OCI-LY7 (cell line): ENCODE measurements at regions not wholly inside any gene's neighbourhood (a gene's known extent, or its start where the extent isn't known, plus 50 kb on each side); places are given as distances from the start of the nearest gene placed in this dataset.

Experiments
- EZH2phosphoT487 ChIP-seq: fragments of 200-600 bp; sonication (generic); IDR thresholded peaks from 2 replicates; pipeline ENCODE4 v1.6.1; 2018; ENCODE audit warnings: low read depth, borderline replicate concordance, mild to moderate bottlenecking, mixed run types, antibody characterized with exemption, low read length, moderate library complexity, mixed read lengths
- TF ChIP-seq, protein P1 (sequence below): fragments of 200-600 bp; sonication (generic); conservative IDR thresholded peaks from 2 replicates; pipeline ENCODE4 v1.5.1; 2014; ENCODE audit warnings: mild to moderate bottlenecking, antibody characterized with exemption, low read length, moderate library complexity, mixed read lengths

GRCh38 chr4:81828991-81829390 is 357.3 kb upstream of the RASGEF1B start:
- TF ChIP-seq, protein P1, sequence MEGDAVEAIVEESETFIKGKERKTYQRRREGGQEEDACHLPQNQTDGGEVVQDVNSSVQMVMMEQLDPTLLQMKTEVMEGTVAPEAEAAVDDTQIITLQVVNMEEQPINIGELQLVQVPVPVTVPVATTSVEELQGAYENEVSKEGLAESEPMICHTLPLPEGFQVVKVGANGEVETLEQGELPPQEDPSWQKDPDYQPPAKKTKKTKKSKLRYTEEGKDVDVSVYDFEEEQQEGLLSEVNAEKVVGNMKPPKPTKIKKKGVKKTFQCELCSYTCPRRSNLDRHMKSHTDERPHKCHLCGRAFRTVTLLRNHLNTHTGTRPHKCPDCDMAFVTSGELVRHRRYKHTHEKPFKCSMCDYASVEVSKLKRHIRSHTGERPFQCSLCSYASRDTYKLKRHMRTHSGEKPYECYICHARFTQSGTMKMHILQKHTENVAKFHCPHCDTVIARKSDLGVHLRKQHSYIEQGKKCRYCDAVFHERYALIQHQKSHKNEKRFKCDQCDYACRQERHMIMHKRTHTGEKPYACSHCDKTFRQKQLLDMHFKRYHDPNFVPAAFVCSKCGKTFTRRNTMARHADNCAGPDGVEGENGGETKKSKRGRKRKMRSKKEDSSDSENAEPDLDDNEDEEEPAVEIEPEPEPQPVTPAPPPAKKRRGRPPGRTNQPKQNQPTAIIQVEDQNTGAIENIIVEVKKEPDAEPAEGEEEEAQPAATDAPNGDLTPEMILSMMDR, result no peak
- TF ChIP-seq EZH2phosphoT487, result no peak
